ENCODE measurements at regions not wholly inside any gene's neighbourhood (a gene's known extent, or its start where the extent isn't known, plus 50 kb on each side); places are given as distances from the start of the nearest gene placed in this dataset.

DNA sequence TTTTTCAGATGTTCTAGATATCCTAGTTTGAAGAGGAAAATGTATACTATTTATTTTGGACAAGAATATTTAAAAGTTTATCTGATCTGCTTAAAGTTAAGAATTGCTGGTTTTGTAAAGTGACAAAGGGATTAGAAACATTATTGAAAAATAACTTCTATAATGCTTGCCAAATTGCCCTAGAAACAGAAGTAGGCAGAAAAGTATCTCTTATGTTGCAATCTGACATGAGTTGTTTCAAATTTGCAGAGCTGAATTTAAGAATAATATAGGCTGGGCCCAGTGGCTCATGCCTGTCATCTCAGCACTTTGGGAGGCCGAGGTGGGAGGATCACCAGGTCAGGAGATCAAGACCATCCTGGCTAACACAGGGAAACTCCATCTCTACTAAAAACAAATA lies 777.1 kb downstream of the LIG4 start:
- Mint-ChIP-seq H3K27me3 (ENCODE audit: insufficient read depth, unreplicated experiment) (no peaks in the 10 kb centered on the region), H3K9me3 (ENCODE audit: unreplicated experiment) (no peaks in the 10 kb centered on the region), H3K36me3 (ENCODE audit: insufficient read depth, unreplicated experiment) (no peaks in the 10 kb centered on the region), H3K4me3 (ENCODE audit: unreplicated experiment) (no peak overlapping the region), H3K4me1 (ENCODE audit: low read depth, unreplicated experiment) (no peaks in the 10 kb centered on the region), H3K27ac (ENCODE audit: unreplicated experiment) (no peak overlapping the region)
- ChIA-PET CTCF (no interaction called here), POLR2A (no interaction called here)
- intact Hi-C loops (cut with micrococcal nuclease; ENCODE audit: unreplicated experiment), result no loop called here
- Histone ChIP-seq H3K4me3 (ENCODE audit: low read depth, low read length) (no peak overlapping the region), H3K4me1 (no peaks in the 10 kb centered on the region), H3K27me3 (replicated peaks; ENCODE audit: control insufficient read depth, insufficient read depth, low read length) (no peaks in the 10 kb centered on the region), H3K36me3 (ENCODE audit: control insufficient read depth, insufficient read depth, low read length) (no peaks in the 10 kb centered on the region), H3K9me3 (no peaks in the 10 kb centered on the region)
- no TSS peak for BruUV-seq (replicated peaks)
- DNase-seq, result no peak
- no peak for TF ChIP-seq CTCF (IDR thresholded peaks at IDR 0.05; ENCODE audit: insufficient read depth in 1 of 2, low read depth in 1 of 2, low read length in 1 of 2, severe bottlenecking in 1 of 2, unreplicated experiment in 1 of 2)

GRCh38 chr13:107434347-107434746 lies 781.0 kb downstream of the LIG4 start:
- ChIA-PET CTCF (no interaction called here), POLR2A (no interaction called here)
- H3K27ac Mint-ChIP-seq (ENCODE audit: unreplicated experiment), result no peak overlapping the region
- no TSS peak for BruUV-seq (replicated peaks)
- Histone ChIP-seq H3K9me3 (no peaks in the 10 kb centered on the region), H3K4me3 (ENCODE audit: low read depth, low read length) (no peak overlapping the region), H3K4me1 (no peaks in the 10 kb centered on the region), H3K27me3 (replicated peaks; ENCODE audit: control insufficient read depth, insufficient read depth, low read length) (no peaks in the 10 kb centered on the region), H3K36me3 (ENCODE audit: control insufficient read depth, insufficient read depth, low read length) (no peaks in the 10 kb centered on the region)
- DNase-seq, result no peak
- no peak for TF ChIP-seq CTCF (IDR thresholded peaks at IDR 0.05; ENCODE audit: insufficient read depth in 1 of 2, low read depth in 1 of 2, low read length in 1 of 2, severe bottlenecking in 1 of 2, unreplicated experiment in 1 of 2)
- H3K4me1 Mint-ChIP-seq (ENCODE audit: low read depth, unreplicated experiment), result no peaks in the 10 kb centered on the region
- H3K9me3 Mint-ChIP-seq (ENCODE audit: unreplicated experiment), result no peaks in the 10 kb centered on the region
- intact Hi-C loops (cut with micrococcal nuclease; ENCODE audit: unreplicated experiment), result no loop called here
- H3K36me3 Mint-ChIP-seq (ENCODE audit: insufficient read depth, unreplicated experiment), result no peaks in the 10 kb centered on the region
- H3K27me3 Mint-ChIP-seq (ENCODE audit: insufficient read depth, unreplicated experiment), result peaks cover 2% of the 10 kb centered on the region
- no peak overlapping the region for H3K4me3 Mint-ChIP-seq (ENCODE audit: unreplicated experiment)

GRCh38 chr13:107427536-107427935 lies 787.8 kb downstream of the LIG4 start:
- no peaks in the 10 kb centered on the region for H3K9me3 Mint-ChIP-seq (ENCODE audit: unreplicated experiment)
- H3K36me3 Mint-ChIP-seq (ENCODE audit: insufficient read depth, unreplicated experiment), result no peaks in the 10 kb centered on the region
- BruUV-seq (replicated peaks), result no TSS peak
- no peak for DNase-seq
- H3K27me3 ChIP-seq (replicated peaks; ENCODE audit: control insufficient read depth, insufficient read depth, low read length), result no peaks in the 10 kb centered on the region
- no peak overlapping the region for H3K4me3 Mint-ChIP-seq (ENCODE audit: unreplicated experiment)
- no peaks in the 10 kb centered on the region for H3K4me1 ChIP-seq
- intact Hi-C loops (cut with micrococcal nuclease; ENCODE audit: unreplicated experiment), result no loop called here
- no peaks in the 10 kb centered on the region for H3K36me3 ChIP-seq (ENCODE audit: control insufficient read depth, insufficient read depth, low read length)
- no peak overlapping the region for H3K4me3 ChIP-seq (ENCODE audit: low read depth, low read length)
- TF ChIP-seq CTCF (IDR thresholded peaks at IDR 0.05; ENCODE audit: insufficient read depth in 1 of 2, low read depth in 1 of 2, low read length in 1 of 2, severe bottlenecking in 1 of 2, unreplicated experiment in 1 of 2), result no peak
- H3K4me1 Mint-ChIP-seq (ENCODE audit: low read depth, unreplicated experiment), result no peaks in the 10 kb centered on the region
- H3K27me3 Mint-ChIP-seq (ENCODE audit: insufficient read depth, unreplicated experiment), result peaks cover 2% of the 10 kb centered on the region
- H3K27ac Mint-ChIP-seq (ENCODE audit: unreplicated experiment), result no peak overlapping the region
- CTCF ChIA-PET, result no interaction called here
- POLR2A ChIA-PET, result no interaction called here
- H3K9me3 ChIP-seq, result no peaks in the 10 kb centered on the region
